ENCODE measurements at regions not wholly inside any gene's neighbourhood (a gene's known extent, or its start where the extent isn't known, plus 50 kb on each side); places are given as distances from the start of the nearest gene placed in this dataset.

- TF ChIP-seq CTCF (conservative IDR thresholded peaks at IDR 0.05; ENCODE audit: low read depth in 2 of 2) = no peak
- no peak for TF ChIP-seq ETS1 (IDR thresholded peaks at IDR 0.05)
- TF ChIP-seq POLR2AphosphoS5 (IDR thresholded peaks at IDR 0.05; ENCODE audit: low read depth) = no peak
- TF ChIP-seq EZH2 (IDR thresholded peaks at IDR 0.05; ENCODE audit: low read depth, unreplicated experiment) = no peak
- no peak for TF ChIP-seq CREB1 (CRISPR knock-in tag; IDR thresholded peaks at IDR 0.05; ENCODE audit: low read depth)
- TF ChIP-seq JUNB (IDR thresholded peaks at IDR 0.05; ENCODE audit: unreplicated experiment) = no peak
- TF ChIP-seq REST (IDR thresholded peaks at IDR 0.05; ENCODE audit: unreplicated experiment) = no peak
- TF ChIP-seq EZH2phosphoT487 (IDR thresholded peaks at IDR 0.05; ENCODE audit: unreplicated experiment) = no peak
- no peak for TF ChIP-seq ZNF331 (CRISPR knock-in tag; IDR thresholded peaks at IDR 0.05; ENCODE audit: low read depth)
- TF ChIP-seq STAT1 (IDR thresholded peaks at IDR 0.05; ENCODE audit: unreplicated experiment) = no peak
Observed at GRCh38 chr4:57401586-57401985, 291.4 kb upstream of the IGFBP7 start.

Data from GM23338 (cell line).